Common myeloid progenitor, CD34-positive (primary cell): ENCODE measurements at regions not wholly inside any gene's neighbourhood (a gene's known extent, or its start where the extent isn't known, plus 50 kb on each side); places are given as distances from the start of the nearest gene placed in this dataset.

Experiments
- CTCF ChIA-PET: fragments of 350-600 bp; sonication (Branson Sonifier 250); formaldehyde crosslinking; loops from one replicate; lab custom pipeline; 2021; ENCODE audit warnings: antibody characterized with exemption; lab: Charles Lee
- POLR2A ChIA-PET: fragments of 350-600 bp; sonication (Branson Sonifier 250); formaldehyde crosslinking; loops from one replicate; lab custom pipeline; 2021; ENCODE audit warnings: antibody characterized with exemption; lab: Charles Lee
- DNase-seq, 3 donors: peaks; one replicate each; pipeline versions ENCODE4 v3.0.0 to v3.0.0-alpha.2; 2013
- H3K27ac ChIP-seq, 2 experiments: 1 replicate in 1 of 2; 2 replicates in 1 of 2; pipeline ENCODE4 v1.7.0; 2013; ENCODE audit warnings: inconsistent platforms in 2 of 2, low read length in 2 of 2, mild to moderate bottlenecking in 2 of 2, low read depth in 1 of 2, moderate library complexity in 1 of 2; ENCODE audit not compliant: severe bottlenecking in 2 of 2, insufficient read depth in 1 of 2, poor library complexity in 1 of 2
- H3K27me3 ChIP-seq, 5 experiments: replicated peaks in 2 of 5; 1 replicate in 3 of 5; 2 replicates in 2 of 5; pipeline versions ENCODE4 v1.6.1 to v1.7.0; 2013; ENCODE audit warnings: low read length in 4 of 5, mild to moderate bottlenecking in 2 of 5, moderate library complexity in 2 of 5, inconsistent platforms in 1 of 5; ENCODE audit not compliant: insufficient read depth in 5 of 5, control insufficient read depth in 4 of 5
- H3K36me3 ChIP-seq, 4 experiments: 1 replicate in 2 of 4; 2 replicates in 2 of 4; pipeline versions ENCODE4 v1.6.1 to v1.7.0; 2013; ENCODE audit warnings: low read length in 3 of 4, control low read depth in 1 of 4, mild to moderate bottlenecking in 1 of 4; ENCODE audit not compliant: control insufficient read depth in 4 of 4, insufficient read depth in 4 of 4
- H3K4me1 ChIP-seq, 4 experiments: 1 replicate in 3 of 4; 2 replicates in 1 of 4; pipeline versions ENCODE4 v1.6.1 to v1.7.1; 2013; ENCODE audit warnings: low read length in 3 of 4, mild to moderate bottlenecking in 3 of 4, control low read depth in 1 of 4, inconsistent platforms in 1 of 4, moderate library complexity in 1 of 4; ENCODE audit not compliant: control insufficient read depth in 4 of 4, insufficient read depth in 4 of 4; ENCODE audit errors: control extremely low read depth in 1 of 4
- H3K4me3 ChIP-seq, 7 experiments: 1 replicate in 4 of 7; 2 replicates in 3 of 7; pipeline versions ENCODE4 v1.5.1 to v1.7.0; 2013; ENCODE audit warnings: mild to moderate bottlenecking in 7 of 7, low read length in 6 of 7, moderate library complexity in 6 of 7, inconsistent platforms in 2 of 7, low read depth in 2 of 7, control low read depth in 1 of 7; ENCODE audit not compliant: insufficient read depth in 4 of 7, control insufficient read depth in 1 of 7; ENCODE audit errors: extremely low read depth in 1 of 7
- H3K9me3 ChIP-seq, 5 experiments: 1 replicate in 4 of 5; 2 replicates in 1 of 5; pipeline versions ENCODE4 v1.6.1 to v1.7.1; 2013; ENCODE audit warnings: low read length in 4 of 5, mild to moderate bottlenecking in 2 of 5, inconsistent platforms in 1 of 5, low read depth in 1 of 5, moderate library complexity in 1 of 5; ENCODE audit not compliant: control insufficient read depth in 4 of 5, insufficient read depth in 2 of 5; ENCODE audit errors: control extremely low read depth in 1 of 5
- WGBS: methylation state at CpG from one replicate; pipeline ENCODE4 v1.1.5; 2013; ENCODE audit not compliant: insufficient coverage; 5-methylcytosine and 5-hydroxymethylcytosine counted together

DNA sequence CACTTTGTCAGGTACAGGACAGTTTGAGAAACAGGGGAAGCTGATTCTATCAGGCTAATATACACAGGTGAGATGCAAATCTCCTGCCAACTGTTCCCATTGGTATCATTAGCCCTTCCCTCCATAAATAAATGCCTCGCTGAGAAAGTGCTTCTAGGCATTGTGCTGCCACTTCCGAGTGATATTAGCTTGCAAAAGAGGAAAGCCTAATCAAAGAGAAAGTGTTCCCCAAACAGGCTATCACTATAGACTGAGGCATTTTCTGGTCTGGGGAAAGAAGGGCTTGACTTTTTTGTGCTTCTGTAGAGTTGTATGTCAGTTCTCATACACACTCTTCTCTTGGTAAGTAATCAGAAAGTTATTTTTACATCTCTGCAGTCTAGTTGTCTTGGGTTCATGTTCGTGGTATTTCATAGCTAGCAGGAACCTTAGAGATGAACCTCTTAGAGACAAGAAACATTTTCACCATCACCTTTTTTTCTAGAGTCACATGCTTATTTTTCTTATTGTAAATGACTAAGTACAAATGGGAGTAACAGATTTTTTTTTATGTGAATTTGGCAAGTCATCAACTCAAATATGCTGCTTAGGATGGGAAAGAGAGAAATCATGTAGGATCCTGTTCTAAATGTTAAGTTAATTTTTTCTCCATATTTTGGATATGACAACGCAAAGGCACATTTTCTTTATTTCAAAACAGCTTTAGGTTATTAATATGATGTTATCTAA is 1009.8 kb downstream of the ADGRL3 start:
- no peaks in the 10 kb centered on the region for H3K4me1 ChIP-seq
- WGBS: 83% methylated on average over 2 of the region's 4 CpGs
- H3K4me3 ChIP-seq: no peak overlapping the region
- H3K27ac ChIP-seq: no peak overlapping the region
- ChIA-PET POLR2A (no interaction called here), CTCF (no interaction called here)
- H3K9me3 ChIP-seq: no peaks in the 10 kb centered on the region
- no peak for DNase-seq
- no peaks in the 10 kb centered on the region for H3K36me3 ChIP-seq
- H3K27me3 ChIP-seq: no peaks in the 10 kb centered on the region

DNA sequence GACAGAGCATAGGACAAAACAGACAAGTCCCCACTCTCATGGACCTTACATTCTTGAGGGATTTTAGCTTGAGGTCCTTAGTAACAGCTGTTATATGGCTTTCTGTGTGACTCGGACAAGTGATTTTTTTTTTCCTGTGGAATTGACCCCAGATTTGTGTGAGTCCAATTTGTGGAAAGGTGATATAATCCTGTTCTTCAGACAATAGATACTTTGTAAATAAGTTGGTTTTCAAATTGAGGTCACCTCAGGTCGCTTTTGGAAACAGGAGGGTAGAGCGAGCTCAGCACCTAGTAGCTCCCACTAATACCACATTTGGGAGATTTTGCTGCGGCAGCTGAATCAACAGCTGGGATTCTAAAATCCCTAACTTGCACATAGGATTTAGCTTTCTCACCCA is 1008.8 kb downstream of the ADGRL3 start:
- 94% methylated on average over 3 of the region's 4 CpGs for WGBS
- H3K27me3 ChIP-seq: no peaks in the 10 kb centered on the region
- H3K4me3 ChIP-seq: no peak overlapping the region
- H3K4me1 ChIP-seq: no peaks in the 10 kb centered on the region
- CTCF ChIA-PET: no interaction called here
- H3K36me3 ChIP-seq: no peaks in the 10 kb centered on the region
- no peak for DNase-seq
- POLR2A ChIA-PET: no interaction called here
- no peak overlapping the region for H3K27ac ChIP-seq
- H3K9me3 ChIP-seq: no peaks in the 10 kb centered on the region

DNA sequence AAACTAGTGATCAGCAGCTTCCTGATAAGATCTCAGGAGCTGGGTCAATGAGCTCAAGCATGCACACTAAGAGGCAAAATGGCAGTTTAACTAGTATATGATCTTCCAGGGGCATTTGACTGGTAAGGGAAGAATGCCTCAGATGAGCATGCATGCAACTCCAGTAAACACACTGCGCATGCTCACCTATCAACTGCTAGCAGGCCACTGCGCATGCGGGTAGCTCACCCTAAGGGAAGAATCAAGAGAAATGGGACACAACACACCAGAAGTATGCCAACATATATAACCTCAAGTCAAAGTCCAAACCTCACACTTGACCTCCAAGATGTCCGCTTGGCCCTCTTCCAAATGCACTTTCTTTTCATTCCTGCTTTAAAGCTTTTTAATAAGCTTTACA is 1004.0 kb downstream of the ADGRL3 start:
- Histone ChIP-seq H3K27me3 (no peaks in the 10 kb centered on the region), H3K9me3 (no peaks in the 10 kb centered on the region), H3K4me1 (no peaks in the 10 kb centered on the region), H3K27ac (no peak overlapping the region), H3K36me3 (no peaks in the 10 kb centered on the region), H3K4me3 (no peak overlapping the region)
- 76% methylated on average over 4 of the region's 4 CpGs for WGBS
- CTCF ChIA-PET: no interaction called here
- no peak for DNase-seq
- POLR2A ChIA-PET: no interaction called here

DNA sequence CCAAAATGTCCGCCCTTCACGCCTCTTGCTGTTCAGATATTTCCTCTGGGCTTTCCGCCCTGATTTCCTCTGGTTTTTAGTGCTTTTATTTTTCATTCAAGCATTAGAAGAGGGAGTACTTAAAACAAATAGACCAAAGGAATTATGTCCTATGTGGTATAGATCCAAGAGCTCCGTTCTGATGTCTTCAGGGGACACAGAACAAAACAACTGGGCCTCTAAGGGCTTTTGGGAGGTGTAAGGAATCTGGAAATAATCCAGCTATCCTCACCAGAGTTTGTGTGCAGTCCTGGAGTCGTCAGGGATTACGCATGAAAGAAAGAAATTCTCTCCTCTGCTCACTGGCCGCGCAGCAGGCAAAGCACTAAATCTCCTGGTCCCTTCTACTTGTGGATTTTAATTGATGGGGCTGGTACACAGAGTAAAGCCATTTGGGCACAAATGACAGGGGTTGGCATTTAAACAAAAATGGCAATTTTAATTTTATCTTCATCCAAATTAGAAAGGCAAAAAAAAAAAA is 999.2 kb downstream of the ADGRL3 start:
- DNase-seq: no peak
- CTCF ChIA-PET: no interaction called here
- Histone ChIP-seq H3K27ac (no peak overlapping the region), H3K36me3 (no peaks in the 10 kb centered on the region), H3K4me3 (no peak overlapping the region), H3K27me3 (no peaks in the 10 kb centered on the region), H3K4me1 (no peaks in the 10 kb centered on the region), H3K9me3 (no peaks in the 10 kb centered on the region)
- POLR2A ChIA-PET: no interaction called here
- WGBS: 100% methylated on average over 1 of the region's 8 CpGs

DNA sequence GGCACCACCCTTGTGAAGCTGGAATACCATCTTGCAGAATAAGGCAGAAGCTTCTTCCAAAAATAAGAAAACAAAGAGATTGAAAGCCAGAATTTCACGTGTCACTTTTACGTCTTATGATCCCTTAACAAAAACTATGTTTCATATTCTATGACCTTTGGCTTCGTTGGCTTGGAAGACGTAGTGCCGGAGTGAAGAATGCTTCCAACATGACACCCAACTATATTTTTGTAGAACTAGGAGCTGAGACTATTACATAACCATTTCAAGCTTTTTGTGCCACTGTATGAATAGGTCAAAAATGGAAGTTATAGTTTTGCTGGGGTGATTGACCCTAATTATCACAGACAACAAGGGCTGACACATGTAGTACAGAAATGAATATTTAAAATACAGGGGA is 996.2 kb downstream of the ADGRL3 start:
- no CpG with 5 or more reads among the region's 5 CpGs for whole genome bisulfite sequencing
- ChIA-PET POLR2A (no interaction called here), CTCF (no interaction called here)
- Histone ChIP-seq H3K4me1 (no peaks in the 10 kb centered on the region), H3K9me3 (no peaks in the 10 kb centered on the region), H3K36me3 (no peaks in the 10 kb centered on the region), H3K27me3 (no peaks in the 10 kb centered on the region), H3K27ac (no peak overlapping the region), H3K4me3 (no peak overlapping the region)
- DNase-seq: no peak

DNA sequence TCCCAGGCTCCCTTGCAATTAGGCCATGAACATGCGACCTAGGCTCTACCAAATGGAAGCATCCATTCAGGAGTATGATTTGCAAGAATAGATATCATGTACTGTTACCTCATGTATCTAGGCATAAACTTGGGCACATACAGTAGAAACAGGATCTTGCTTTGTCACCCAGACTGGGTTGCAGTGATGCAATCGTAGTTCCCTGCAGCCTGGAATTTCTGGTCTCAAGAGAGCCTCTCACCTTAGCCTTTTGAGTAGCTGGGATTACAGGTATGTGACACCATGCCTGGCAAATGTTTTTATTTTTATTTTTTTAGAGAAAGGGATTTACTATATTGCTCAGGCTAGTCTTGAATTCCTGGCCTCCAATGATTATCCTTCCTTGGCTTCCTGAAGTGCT is 994.2 kb downstream of the ADGRL3 start:
- CTCF ChIA-PET: no interaction called here
- Histone ChIP-seq H3K9me3 (no peaks in the 10 kb centered on the region), H3K4me3 (no peak overlapping the region), H3K36me3 (no peaks in the 10 kb centered on the region), H3K27ac (no peak overlapping the region), H3K27me3 (no peaks in the 10 kb centered on the region), H3K4me1 (no peaks in the 10 kb centered on the region)
- POLR2A ChIA-PET: no interaction called here
- 95% methylated on average over 2 of the region's 2 CpGs for WGBS
- DNase-seq: no peak

DNA sequence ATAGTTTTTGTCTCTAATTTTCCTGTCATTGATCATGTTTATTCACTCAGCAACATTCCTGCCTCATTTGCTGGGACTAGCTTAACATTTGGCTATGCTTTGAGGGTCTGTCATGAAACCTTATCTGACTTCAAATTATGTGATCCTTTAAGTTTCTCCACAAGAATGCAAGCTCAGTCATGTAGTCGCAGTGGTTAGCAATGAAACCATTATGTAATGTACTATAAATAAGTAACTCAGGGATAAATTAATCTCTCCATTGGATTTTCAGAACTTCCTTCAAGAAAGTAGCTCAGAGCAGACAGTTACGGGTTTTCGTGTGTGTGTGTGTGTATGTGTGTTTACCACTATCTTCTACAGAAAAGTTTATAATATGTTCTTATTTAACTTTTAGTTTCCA is 993.6 kb downstream of the ADGRL3 start:
- ChIA-PET POLR2A (no interaction called here), CTCF (no interaction called here)
- no CpG with 5 or more reads among the region's 3 CpGs for WGBS
- no peak for DNase-seq
- no peaks in the 10 kb centered on the region for H3K9me3 ChIP-seq
- H3K27ac ChIP-seq: no peak overlapping the region
- no peaks in the 10 kb centered on the region for H3K27me3 ChIP-seq
- no peaks in the 10 kb centered on the region for H3K4me1 ChIP-seq
- no peak overlapping the region for H3K4me3 ChIP-seq
- no peaks in the 10 kb centered on the region for H3K36me3 ChIP-seq
